GM23338 (cell line): ENCODE measurements at regions not wholly inside any gene's neighbourhood (a gene's known extent, or its start where the extent isn't known, plus 50 kb on each side); places are given as distances from the start of the nearest gene placed in this dataset.

Experiments used
- ATAC-seq: fragments of 200-7000 bp; cut with Tn5 transposase; 3 replicates; pipeline ENCODE4 v1.9.1; 2020
- DNase-seq: peaks from one replicate; pipeline ENCODE4 v3.0.0-alpha.2; 2015; ENCODE audit warnings: low spot score
- H2AFZ ChIP-seq: fragments of 200-600 bp; sonication (generic); 2 replicates; pipeline ENCODE4 v1.8.0; 2016; ENCODE audit warnings: antibody characterized with exemption, mild to moderate bottlenecking, moderate library complexity
- H3F3A ChIP-seq: fragments of 200-600 bp; sonication (generic); replicated peaks from 2 replicates; pipeline ENCODE4 v1.8.0; 2017; ENCODE audit warnings: antibody characterized with exemption, mixed run types, low read depth
- H3K27ac ChIP-seq: fragments of 200-600 bp; sonication (generic); 2 replicates; pipeline ENCODE4 v1.6.1; 2016; ENCODE audit warnings: low read depth
- H3K27me3 ChIP-seq: fragments of 200-600 bp; sonication (generic); 2 replicates; pipeline ENCODE4 v1.8.0; 2016; ENCODE audit warnings: mild to moderate bottlenecking, mixed run types, moderate library complexity; ENCODE audit not compliant: insufficient read depth
- H3K36me3 ChIP-seq: fragments of 200-600 bp; sonication (generic); 2 replicates; pipeline ENCODE4 v1.8.0; 2016; ENCODE audit warnings: mild to moderate bottlenecking; ENCODE audit not compliant: insufficient read depth
- H3K4me1 ChIP-seq: fragments of 200-600 bp; sonication (generic); 2 replicates; pipeline ENCODE4 v1.8.0; 2016; ENCODE audit warnings: mild to moderate bottlenecking, moderate library complexity; ENCODE audit not compliant: insufficient read depth
- H3K4me2 ChIP-seq: fragments of 200-600 bp; sonication (generic); 2 replicates; pipeline ENCODE4 v1.7.1; 2017; ENCODE audit warnings: mixed run types
- H3K4me3 ChIP-seq: fragments of 200-600 bp; sonication (generic); 2 replicates; pipeline ENCODE4 v1.6.1; 2016; ENCODE audit warnings: mixed run types
- H3K79me2 ChIP-seq: fragments of 200-600 bp; sonication (generic); replicated peaks from 2 replicates; pipeline ENCODE4 v1.8.0; 2017; ENCODE audit warnings: mild to moderate bottlenecking; ENCODE audit not compliant: insufficient read depth
- H3K9me2 ChIP-seq: fragments of 200-600 bp; sonication (generic); 2 replicates; pipeline ENCODE4 v1.8.0; 2017; ENCODE audit not compliant: insufficient read depth
- H4K20me1 ChIP-seq: fragments of 200-600 bp; sonication (generic); replicated peaks from 2 replicates; pipeline ENCODE4 v1.8.0; 2017; ENCODE audit warnings: mild to moderate bottlenecking; ENCODE audit not compliant: insufficient read depth
- H3K27ac Mint-ChIP-seq: 2 replicates; pipeline ENCODE4 v1.8.0; 2020; ENCODE audit warnings: inconsistent platforms, mild to moderate bottlenecking, moderate library complexity, mixed read lengths
- H3K27me3 Mint-ChIP-seq: 3 replicates; pipeline ENCODE4 v1.8.0; 2022; ENCODE audit warnings: low read depth, mild to moderate bottlenecking, moderate library complexity, mixed read lengths, inconsistent platforms; ENCODE audit not compliant: insufficient read depth, poor library complexity
- H3K36me3 Mint-ChIP-seq: 3 replicates; pipeline ENCODE4 v1.8.0; 2021; ENCODE audit warnings: low read depth, mild to moderate bottlenecking, inconsistent platforms, moderate library complexity, mixed read lengths
- H3K4me1 Mint-ChIP-seq: 3 replicates; pipeline ENCODE4 v1.8.0; 2020; ENCODE audit warnings: mild to moderate bottlenecking, inconsistent platforms, mixed read lengths
- H3K4me3 Mint-ChIP-seq: 3 replicates; pipeline ENCODE4 v1.8.0; 2021; ENCODE audit warnings: moderate library complexity, mild to moderate bottlenecking, inconsistent platforms, mixed read lengths
- H3K9me3 Mint-ChIP-seq: 3 replicates; pipeline ENCODE4 v1.8.0; 2020; ENCODE audit warnings: moderate library complexity, mild to moderate bottlenecking, inconsistent platforms, mixed read lengths
- CREB1 ChIP-seq: fragments of 250-450 bp; sonication (Bioruptor Pico); IDR thresholded peaks from 2 replicates; pipeline ENCODE4 v1.5.0; 2020; ENCODE audit warnings: low read depth, mild to moderate bottlenecking, moderate library complexity
- EZH2 ChIP-seq: fragments of 200-600 bp; sonication (generic); IDR thresholded peaks from one replicate; pipeline ENCODE4 v1.8.0; 2017; ENCODE audit warnings: antibody characterized with exemption, mild to moderate bottlenecking, low read depth; ENCODE audit not compliant: unreplicated experiment
- EZH2phosphoT487 ChIP-seq: fragments of 200-600 bp; sonication (generic); IDR thresholded peaks from one replicate; pipeline ENCODE4 v1.8.1; 2018; ENCODE audit warnings: antibody characterized with exemption; ENCODE audit not compliant: unreplicated experiment
- JUNB ChIP-seq: IDR thresholded peaks from one replicate; pipeline ENCODE4 v1.6.1; 2016; ENCODE audit warnings: antibody characterized with exemption; ENCODE audit not compliant: unreplicated experiment
- NANOG ChIP-seq: IDR thresholded peaks from 2 replicates; pipeline ENCODE4 v1.6.1; 2016; ENCODE audit warnings: antibody characterized with exemption, borderline replicate concordance
- POLR2AphosphoS5 ChIP-seq: IDR thresholded peaks from 2 replicates; pipeline ENCODE4 v1.6.1; 2016; ENCODE audit warnings: antibody characterized with exemption, low read depth
- STAT1 ChIP-seq: IDR thresholded peaks from one replicate; pipeline ENCODE4 v1.6.1; 2016; ENCODE audit warnings: antibody characterized with exemption; ENCODE audit not compliant: unreplicated experiment
- ZNF114 ChIP-seq: fragments of 250-450 bp; sonication (Bioruptor Pico); IDR thresholded peaks from 2 replicates; pipeline ENCODE4 v1.5.0; 2020; ENCODE audit warnings: mild to moderate bottlenecking, moderate library complexity
- ZNF331 ChIP-seq: fragments of 250-450 bp; sonication (Bioruptor Pico); IDR thresholded peaks from 2 replicates; pipeline ENCODE4 v1.5.0; 2020; ENCODE audit warnings: low read depth, mild to moderate bottlenecking, moderate library complexity
- TF ChIP-seq, protein P1 (sequence below): fragments of 250-450 bp; sonication (Bioruptor Pico); IDR thresholded peaks from 2 replicates; pipeline ENCODE4 v1.5.0; 2020; ENCODE audit warnings: mild to moderate bottlenecking, moderate library complexity
- TF ChIP-seq, protein P2 (sequence below), 2 experiments: fragments of 200-600 bp in 1 of 2; sonication (generic) in 1 of 2; conservative IDR thresholded peaks; 2 replicates each; pipeline versions ENCODE4 v1.5.1 to v1.6.1; 2016 to 2017; ENCODE audit warnings: antibody characterized with exemption in 2 of 2, low read depth in 2 of 2, mild to moderate bottlenecking in 2 of 2, moderate library complexity in 1 of 2
- TF ChIP-seq, protein P3 (sequence below): IDR thresholded peaks from one replicate; pipeline ENCODE4 v1.6.1; 2018; ENCODE audit warnings: antibody characterized with exemption; ENCODE audit not compliant: unreplicated experiment
- TF ChIP-seq, protein P4 (sequence below): IDR thresholded peaks from 2 replicates; pipeline ENCODE4 v1.6.1; 2016; ENCODE audit warnings: antibody characterized with exemption

DNA sequence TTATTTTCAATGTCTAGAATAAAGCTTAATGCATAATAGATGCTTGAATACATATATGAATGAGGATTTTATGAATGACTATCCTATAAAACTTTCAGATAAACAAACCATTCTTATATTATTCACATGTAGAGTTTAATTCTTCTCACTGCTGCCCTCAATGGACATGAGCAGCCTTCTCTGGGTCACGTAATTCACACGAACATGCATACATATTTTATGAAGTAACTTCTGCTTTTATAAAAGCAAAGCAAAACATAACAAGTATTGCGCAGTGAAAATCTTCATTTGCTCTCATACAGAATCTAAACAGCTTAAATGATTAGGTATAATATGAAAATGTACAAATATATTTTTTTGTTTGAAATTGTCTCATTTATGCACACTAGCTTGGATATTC is 116.7 kb downstream of the TMA16 start:
- Histone ChIP-seq H3K27me3 (no peaks in the 10 kb centered on the region), H4K20me1 (no peaks in the 10 kb centered on the region), H3K4me3 (no peak overlapping the region), H3K36me3 (no peaks in the 10 kb centered on the region), H2AFZ (no peak overlapping the region), H3F3A (no peaks in the 10 kb centered on the region), H3K9me2 (no peaks in the 10 kb centered on the region; the same call in 1 of the 2 replicates), H3K4me1 (0 out of 2 replicates have a peak, but pooled peaks cover 5% of the 10 kb centered on the region), H3K4me2 (no peak overlapping the region), H3K27ac (no peak overlapping the region), H3K79me2 (no peaks in the 10 kb centered on the region)
- no peak overlapping the region for H3K27ac Mint-ChIP-seq
- H3K9me3 Mint-ChIP-seq: peaks cover 4% of the 10 kb centered on the region; the same call in 1 of the 3 replicates
- no peaks in the 10 kb centered on the region for H3K27me3 Mint-ChIP-seq
- H3K36me3 Mint-ChIP-seq: no peaks in the 10 kb centered on the region
- TF ChIP-seq JUNB: no peak
- no peak for TF ChIP-seq ZNF114
- no peak for TF ChIP-seq CREB1 (CRISPR knock-in tag)
- TF ChIP-seq, protein P1, sequence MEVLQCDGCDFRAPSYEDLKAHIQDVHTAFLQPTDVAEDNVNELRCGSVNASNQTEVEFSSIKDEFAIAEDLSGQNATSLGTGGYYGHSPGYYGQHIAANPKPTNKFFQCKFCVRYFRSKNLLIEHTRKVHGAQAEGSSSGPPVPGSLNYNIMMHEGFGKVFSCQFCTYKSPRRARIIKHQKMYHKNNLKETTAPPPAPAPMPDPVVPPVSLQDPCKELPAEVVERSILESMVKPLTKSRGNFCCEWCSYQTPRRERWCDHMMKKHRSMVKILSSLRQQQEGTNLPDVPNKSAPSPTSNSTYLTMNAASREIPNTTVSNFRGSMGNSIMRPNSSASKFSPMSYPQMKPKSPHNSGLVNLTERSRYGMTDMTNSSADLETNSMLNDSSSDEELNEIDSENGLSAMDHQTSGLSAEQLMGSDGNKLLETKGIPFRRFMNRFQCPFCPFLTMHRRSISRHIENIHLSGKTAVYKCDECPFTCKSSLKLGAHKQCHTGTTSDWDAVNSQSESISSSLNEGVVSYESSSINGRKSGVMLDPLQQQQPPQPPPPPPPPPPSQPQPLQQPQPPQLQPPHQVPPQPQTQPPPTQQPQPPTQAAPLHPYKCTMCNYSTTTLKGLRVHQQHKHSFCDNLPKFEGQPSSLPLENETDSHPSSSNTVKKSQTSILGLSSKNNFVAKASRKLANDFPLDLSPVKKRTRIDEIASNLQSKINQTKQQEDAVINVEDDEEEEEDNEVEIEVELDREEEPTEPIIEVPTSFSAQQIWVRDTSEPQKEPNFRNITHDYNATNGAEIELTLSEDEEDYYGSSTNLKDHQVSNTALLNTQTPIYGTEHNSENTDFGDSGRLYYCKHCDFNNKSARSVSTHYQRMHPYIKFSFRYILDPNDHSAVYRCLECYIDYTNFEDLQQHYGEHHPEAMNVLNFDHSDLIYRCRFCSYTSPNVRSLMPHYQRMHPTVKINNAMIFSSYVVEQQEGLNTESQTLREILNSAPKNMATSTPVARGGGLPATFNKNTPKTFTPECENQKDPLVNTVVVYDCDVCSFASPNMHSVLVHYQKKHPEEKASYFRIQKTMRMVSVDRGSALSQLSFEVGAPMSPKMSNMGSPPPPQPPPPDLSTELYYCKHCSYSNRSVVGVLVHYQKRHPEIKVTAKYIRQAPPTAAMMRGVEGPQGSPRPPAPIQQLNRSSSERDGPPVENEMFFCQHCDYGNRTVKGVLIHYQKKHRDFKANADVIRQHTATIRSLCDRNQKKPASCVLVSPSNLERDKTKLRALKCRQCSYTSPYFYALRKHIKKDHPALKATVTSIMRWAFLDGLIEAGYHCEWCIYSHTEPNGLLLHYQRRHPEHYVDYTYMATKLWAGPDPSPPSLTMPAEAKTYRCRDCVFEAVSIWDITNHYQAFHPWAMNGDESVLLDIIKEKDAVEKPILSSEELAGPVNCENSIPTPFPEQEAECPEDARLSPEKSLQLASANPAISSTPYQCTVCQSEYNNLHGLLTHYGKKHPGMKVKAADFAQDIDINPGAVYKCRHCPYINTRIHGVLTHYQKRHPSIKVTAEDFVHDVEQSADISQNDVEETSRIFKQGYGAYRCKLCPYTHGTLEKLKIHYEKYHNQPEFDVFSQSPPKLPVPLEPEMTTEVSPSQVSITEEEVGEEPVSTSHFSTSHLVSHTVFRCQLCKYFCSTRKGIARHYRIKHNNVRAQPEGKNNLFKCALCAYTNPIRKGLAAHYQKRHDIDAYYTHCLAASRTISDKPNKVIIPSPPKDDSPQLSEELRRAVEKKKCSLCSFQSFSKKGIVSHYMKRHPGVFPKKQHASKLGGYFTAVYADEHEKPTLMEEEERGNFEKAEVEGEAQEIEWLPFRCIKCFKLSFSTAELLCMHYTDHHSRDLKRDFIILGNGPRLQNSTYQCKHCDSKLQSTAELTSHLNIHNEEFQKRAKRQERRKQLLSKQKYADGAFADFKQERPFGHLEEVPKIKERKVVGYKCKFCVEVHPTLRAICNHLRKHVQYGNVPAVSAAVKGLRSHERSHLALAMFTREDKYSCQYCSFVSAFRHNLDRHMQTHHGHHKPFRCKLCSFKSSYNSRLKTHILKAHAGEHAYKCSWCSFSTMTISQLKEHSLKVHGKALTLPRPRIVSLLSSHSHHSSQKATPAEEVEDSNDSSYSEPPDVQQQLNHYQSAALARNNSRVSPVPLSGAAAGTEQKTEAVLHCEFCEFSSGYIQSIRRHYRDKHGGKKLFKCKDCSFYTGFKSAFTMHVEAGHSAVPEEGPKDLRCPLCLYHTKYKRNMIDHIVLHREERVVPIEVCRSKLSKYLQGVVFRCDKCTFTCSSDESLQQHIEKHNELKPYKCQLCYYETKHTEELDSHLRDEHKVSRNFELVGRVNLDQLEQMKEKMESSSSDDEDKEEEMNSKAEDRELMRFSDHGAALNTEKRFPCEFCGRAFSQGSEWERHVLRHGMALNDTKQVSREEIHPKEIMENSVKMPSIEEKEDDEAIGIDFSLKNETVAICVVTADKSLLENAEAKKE: no peak
- TF ChIP-seq POLR2AphosphoS5: no peak
- TF ChIP-seq EZH2phosphoT487: no peak
- no peak for TF ChIP-seq NANOG
- TF ChIP-seq, protein P2, sequence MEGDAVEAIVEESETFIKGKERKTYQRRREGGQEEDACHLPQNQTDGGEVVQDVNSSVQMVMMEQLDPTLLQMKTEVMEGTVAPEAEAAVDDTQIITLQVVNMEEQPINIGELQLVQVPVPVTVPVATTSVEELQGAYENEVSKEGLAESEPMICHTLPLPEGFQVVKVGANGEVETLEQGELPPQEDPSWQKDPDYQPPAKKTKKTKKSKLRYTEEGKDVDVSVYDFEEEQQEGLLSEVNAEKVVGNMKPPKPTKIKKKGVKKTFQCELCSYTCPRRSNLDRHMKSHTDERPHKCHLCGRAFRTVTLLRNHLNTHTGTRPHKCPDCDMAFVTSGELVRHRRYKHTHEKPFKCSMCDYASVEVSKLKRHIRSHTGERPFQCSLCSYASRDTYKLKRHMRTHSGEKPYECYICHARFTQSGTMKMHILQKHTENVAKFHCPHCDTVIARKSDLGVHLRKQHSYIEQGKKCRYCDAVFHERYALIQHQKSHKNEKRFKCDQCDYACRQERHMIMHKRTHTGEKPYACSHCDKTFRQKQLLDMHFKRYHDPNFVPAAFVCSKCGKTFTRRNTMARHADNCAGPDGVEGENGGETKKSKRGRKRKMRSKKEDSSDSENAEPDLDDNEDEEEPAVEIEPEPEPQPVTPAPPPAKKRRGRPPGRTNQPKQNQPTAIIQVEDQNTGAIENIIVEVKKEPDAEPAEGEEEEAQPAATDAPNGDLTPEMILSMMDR (conservative IDR thresholded peaks at IDR 0.05; ENCODE audit: low read depth in 2 of 2): no peak
- no peak for TF ChIP-seq ZNF331
- TF ChIP-seq, protein P3, sequence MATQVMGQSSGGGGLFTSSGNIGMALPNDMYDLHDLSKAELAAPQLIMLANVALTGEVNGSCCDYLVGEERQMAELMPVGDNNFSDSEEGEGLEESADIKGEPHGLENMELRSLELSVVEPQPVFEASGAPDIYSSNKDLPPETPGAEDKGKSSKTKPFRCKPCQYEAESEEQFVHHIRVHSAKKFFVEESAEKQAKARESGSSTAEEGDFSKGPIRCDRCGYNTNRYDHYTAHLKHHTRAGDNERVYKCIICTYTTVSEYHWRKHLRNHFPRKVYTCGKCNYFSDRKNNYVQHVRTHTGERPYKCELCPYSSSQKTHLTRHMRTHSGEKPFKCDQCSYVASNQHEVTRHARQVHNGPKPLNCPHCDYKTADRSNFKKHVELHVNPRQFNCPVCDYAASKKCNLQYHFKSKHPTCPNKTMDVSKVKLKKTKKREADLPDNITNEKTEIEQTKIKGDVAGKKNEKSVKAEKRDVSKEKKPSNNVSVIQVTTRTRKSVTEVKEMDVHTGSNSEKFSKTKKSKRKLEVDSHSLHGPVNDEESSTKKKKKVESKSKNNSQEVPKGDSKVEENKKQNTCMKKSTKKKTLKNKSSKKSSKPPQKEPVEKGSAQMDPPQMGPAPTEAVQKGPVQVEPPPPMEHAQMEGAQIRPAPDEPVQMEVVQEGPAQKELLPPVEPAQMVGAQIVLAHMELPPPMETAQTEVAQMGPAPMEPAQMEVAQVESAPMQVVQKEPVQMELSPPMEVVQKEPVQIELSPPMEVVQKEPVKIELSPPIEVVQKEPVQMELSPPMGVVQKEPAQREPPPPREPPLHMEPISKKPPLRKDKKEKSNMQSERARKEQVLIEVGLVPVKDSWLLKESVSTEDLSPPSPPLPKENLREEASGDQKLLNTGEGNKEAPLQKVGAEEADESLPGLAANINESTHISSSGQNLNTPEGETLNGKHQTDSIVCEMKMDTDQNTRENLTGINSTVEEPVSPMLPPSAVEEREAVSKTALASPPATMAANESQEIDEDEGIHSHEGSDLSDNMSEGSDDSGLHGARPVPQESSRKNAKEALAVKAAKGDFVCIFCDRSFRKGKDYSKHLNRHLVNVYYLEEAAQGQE: no peak
- no peak for TF ChIP-seq EZH2
- TF ChIP-seq, protein P4, sequence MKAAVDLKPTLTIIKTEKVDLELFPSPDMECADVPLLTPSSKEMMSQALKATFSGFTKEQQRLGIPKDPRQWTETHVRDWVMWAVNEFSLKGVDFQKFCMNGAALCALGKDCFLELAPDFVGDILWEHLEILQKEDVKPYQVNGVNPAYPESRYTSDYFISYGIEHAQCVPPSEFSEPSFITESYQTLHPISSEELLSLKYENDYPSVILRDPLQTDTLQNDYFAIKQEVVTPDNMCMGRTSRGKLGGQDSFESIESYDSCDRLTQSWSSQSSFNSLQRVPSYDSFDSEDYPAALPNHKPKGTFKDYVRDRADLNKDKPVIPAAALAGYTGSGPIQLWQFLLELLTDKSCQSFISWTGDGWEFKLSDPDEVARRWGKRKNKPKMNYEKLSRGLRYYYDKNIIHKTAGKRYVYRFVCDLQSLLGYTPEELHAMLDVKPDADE: no peak
- no peak for TF ChIP-seq STAT1
- no peak for DNase-seq
- no peak for ATAC-seq
- H3K4me3 Mint-ChIP-seq: no peak overlapping the region
- H3K4me1 Mint-ChIP-seq: peaks cover 12% of the 10 kb centered on the region
